Suppressor macrophage treated with lipopolysaccharide for 1 hour (primary cell): ENCODE measurements at regions not wholly inside any gene's neighbourhood (a gene's known extent, or its start where the extent isn't known, plus 50 kb on each side); places are given as distances from the start of the nearest gene placed in this dataset.

Experiments used
- DNase-seq, 3 donors: peaks; one replicate each; pipeline ENCODE4 v3.0.0-alpha.2; 2020 to 2022

- no peak for DNase-seq
Observed at GRCh38 chr12:42643881-42644579, 54.5 kb upstream of the PRICKLE1 start.

DNA sequence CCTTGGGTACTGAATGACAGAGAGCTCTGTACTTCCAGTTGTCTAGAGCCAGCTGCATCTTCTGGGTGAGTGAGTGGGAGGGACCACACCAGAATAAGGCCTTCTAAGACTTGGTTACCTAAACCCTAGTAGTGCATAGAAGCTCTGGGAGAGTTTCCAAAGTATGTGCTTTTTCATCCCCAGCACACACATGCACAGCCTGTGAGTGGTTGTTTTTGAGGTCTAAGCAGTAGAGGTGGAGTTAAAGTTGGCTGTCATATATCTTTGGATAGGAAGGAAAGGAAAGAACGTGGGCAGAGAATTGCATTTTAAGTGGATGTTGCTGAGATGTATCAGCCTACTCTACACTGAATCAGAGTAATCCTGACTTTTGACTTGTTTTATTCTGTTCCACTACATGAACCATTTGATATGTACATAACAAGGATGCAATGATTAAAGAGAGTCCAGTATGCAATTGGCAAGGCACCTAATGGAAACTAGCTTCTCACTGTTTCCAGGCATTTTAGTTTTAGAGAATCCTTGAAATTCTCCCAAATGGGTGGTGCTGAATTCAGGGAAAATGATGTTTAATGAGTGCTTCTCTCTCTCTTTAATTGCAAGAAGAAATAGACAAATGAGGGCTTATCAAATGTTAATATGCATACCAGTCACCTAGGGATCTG is 51.8 kb upstream of the PRICKLE1 start:
- no peak for DNase-seq

GRCh38 chr12:42640391-42640790 is 50.8 kb upstream of the PRICKLE1 start:
- no peak for DNase-seq

- DNase-seq = no peak
Observed at GRCh38 chr12:42639556-42639955, 50.0 kb upstream of the PRICKLE1 start.
